H9 (cell line): ENCODE measurements at regions not wholly inside any gene's neighbourhood (a gene's known extent, or its start where the extent isn't known, plus 50 kb on each side); places are given as distances from the start of the nearest gene placed in this dataset.

Source experiments
- DNase-seq: peaks from one replicate; pipeline ENCODE4 v3.0.0-alpha.2; 2017
- H2AFZ ChIP-seq: one replicate; pipeline ENCODE4 v1.6.1; 2013; ENCODE audit warnings: mild to moderate bottlenecking, low read length, control low read depth, moderate library complexity
- H2AK5ac ChIP-seq: 2 replicates; pipeline ENCODE4 v1.6.1; 2013; ENCODE audit warnings: low read length, control low read depth, mixed read lengths; ENCODE audit not compliant: insufficient read length
- H2BK120ac ChIP-seq: one replicate; pipeline ENCODE4 v1.6.1; 2013; ENCODE audit warnings: low read depth, mild to moderate bottlenecking, low read length, control low read depth, inconsistent platforms; ENCODE audit not compliant: poor library complexity, severe bottlenecking
- H2BK12ac ChIP-seq: 2 replicates; pipeline ENCODE4 v1.6.1; 2013; ENCODE audit warnings: low read length, control low read depth, mixed read lengths, low read depth; ENCODE audit not compliant: insufficient read length
- H2BK15ac ChIP-seq: 2 replicates; pipeline ENCODE4 v1.6.1; 2013; ENCODE audit warnings: low read depth, low read length, control low read depth
- H2BK20ac ChIP-seq: one replicate; pipeline ENCODE4 v1.6.1; 2013; ENCODE audit warnings: low read depth, mild to moderate bottlenecking, low read length, control low read depth, inconsistent platforms; ENCODE audit not compliant: poor library complexity, severe bottlenecking
- H2BK5ac ChIP-seq: 2 replicates; pipeline ENCODE4 v1.6.1; 2013; ENCODE audit warnings: low read length, control low read depth, mixed read lengths; ENCODE audit not compliant: insufficient read length
- H3K14ac ChIP-seq: 2 replicates; pipeline ENCODE4 v1.6.1; 2013; ENCODE audit warnings: low read length, control low read depth; ENCODE audit not compliant: insufficient read depth
- H3K18ac ChIP-seq: 2 replicates; pipeline ENCODE4 v1.6.1; 2013; ENCODE audit warnings: low read depth, mild to moderate bottlenecking, mixed read lengths, low read length, control low read depth; ENCODE audit not compliant: insufficient read length
- H3K23ac ChIP-seq: 2 replicates; pipeline ENCODE4 v1.6.1; 2013; ENCODE audit warnings: low read length, control low read depth, mixed read lengths, low read depth; ENCODE audit not compliant: insufficient read length
- H3K23me2 ChIP-seq: 2 replicates; pipeline ENCODE4 v1.6.1; 2013; ENCODE audit warnings: low read depth, mild to moderate bottlenecking, mixed read lengths, low read length, control low read depth; ENCODE audit not compliant: insufficient read length, poor library complexity, severe bottlenecking
- H3K27ac ChIP-seq: 2 replicates; pipeline ENCODE4 v1.5.1; 2013; ENCODE audit warnings: low read length, control low read depth, mixed read lengths, low read depth; ENCODE audit not compliant: insufficient read length
- H3K27me3 ChIP-seq: 2 replicates; pipeline ENCODE4 v1.6.1; 2013; ENCODE audit warnings: low read length, control low read depth, inconsistent platforms; ENCODE audit not compliant: insufficient read depth
- H3K4ac ChIP-seq: 2 replicates; pipeline ENCODE4 v1.6.1; 2013; ENCODE audit warnings: low read depth, mild to moderate bottlenecking, control low read depth, inconsistent platforms, low read length, moderate library complexity
- H3K4me1 ChIP-seq: 2 replicates; pipeline ENCODE4 v1.6.1; 2013; ENCODE audit warnings: low read length, control low read depth, inconsistent platforms; ENCODE audit not compliant: insufficient read depth
- H3K4me2 ChIP-seq: 2 replicates; pipeline ENCODE4 v1.6.1; 2013; ENCODE audit warnings: low read length, control low read depth, mixed read lengths; ENCODE audit not compliant: insufficient read length, insufficient read depth
- H3K56ac ChIP-seq: 2 replicates; pipeline ENCODE4 v1.6.1; 2013; ENCODE audit warnings: low read depth, mild to moderate bottlenecking, mixed read lengths, low read length, control low read depth; ENCODE audit not compliant: insufficient read length
- H3K79me1 ChIP-seq: 2 replicates; pipeline ENCODE4 v1.6.1; 2013; ENCODE audit warnings: low read depth, mild to moderate bottlenecking, moderate library complexity, low read length, control low read depth, inconsistent platforms; ENCODE audit not compliant: insufficient read depth, poor library complexity, severe bottlenecking
- H3K79me2 ChIP-seq: 2 replicates; pipeline ENCODE4 v1.6.1; 2013; ENCODE audit warnings: low read length, control low read depth, inconsistent platforms; ENCODE audit not compliant: insufficient read depth
- H3K9ac ChIP-seq: 2 replicates; pipeline ENCODE4 v1.6.1; 2013; ENCODE audit warnings: low read length, control low read depth, mixed read lengths; ENCODE audit not compliant: insufficient read length; ENCODE audit errors: extremely low read depth
- H3K9me3 ChIP-seq: one replicate; pipeline ENCODE4 v1.6.1; 2013; ENCODE audit warnings: low read depth, low read length, inconsistent platforms; ENCODE audit not compliant: control insufficient read depth
- H3T11ph ChIP-seq: one replicate; pipeline ENCODE4 v1.6.1; 2013; ENCODE audit warnings: mild to moderate bottlenecking, low read length, control low read depth, inconsistent platforms
- H4K20me1 ChIP-seq: one replicate; pipeline ENCODE4 v1.6.1; 2013; ENCODE audit not compliant: control insufficient read depth, insufficient read length, insufficient read depth
- H4K5ac ChIP-seq: 2 replicates; pipeline ENCODE4 v1.6.1; 2013; ENCODE audit warnings: low read depth, mild to moderate bottlenecking, mixed read lengths, low read length, control low read depth; ENCODE audit not compliant: insufficient read length
- H4K8ac ChIP-seq: replicated peaks from 2 replicates; pipeline ENCODE4 v1.6.1; 2013; ENCODE audit warnings: low read length, control low read depth, mixed read lengths, low read depth; ENCODE audit not compliant: insufficient read length
- H4K91ac ChIP-seq: 2 replicates; pipeline ENCODE4 v1.6.1; 2013; ENCODE audit warnings: low read depth, mild to moderate bottlenecking, moderate library complexity, mixed read lengths, low read length, control low read depth; ENCODE audit not compliant: insufficient read length
- H3K27ac Mint-ChIP-seq, 3 experiments: 2 replicates in 2 of 3; 3 replicates in 1 of 3; pipeline ENCODE4 v1.8.0; 2020 to 2021; ENCODE audit warnings: mixed read lengths in 3 of 3, mild to moderate bottlenecking in 1 of 3, moderate library complexity in 1 of 3
- H3K27me3 Mint-ChIP-seq: 2 replicates; pipeline ENCODE4 v1.8.0; 2021; ENCODE audit warnings: low read depth, mild to moderate bottlenecking, moderate library complexity, mixed read lengths
- H3K36me3 Mint-ChIP-seq, 3 experiments: 2 replicates in 2 of 3; 3 replicates in 1 of 3; pipeline ENCODE4 v1.8.0; 2020 to 2021; ENCODE audit warnings: low read depth in 3 of 3, mixed read lengths in 3 of 3; ENCODE audit not compliant: insufficient read depth in 1 of 3
- H3K4me1 Mint-ChIP-seq, 2 experiments: 2 replicates each; pipeline ENCODE4 v1.8.0; 2020; ENCODE audit warnings: mixed read lengths in 2 of 2
- H3K4me3 Mint-ChIP-seq, 2 experiments: 2 replicates in 1 of 2; 3 replicates in 1 of 2; pipeline ENCODE4 v1.8.0; 2020 to 2021; ENCODE audit warnings: mild to moderate bottlenecking in 2 of 2, mixed read lengths in 2 of 2, moderate library complexity in 1 of 2
- H3K9me3 Mint-ChIP-seq, 2 experiments: 2 replicates in 1 of 2; 3 replicates in 1 of 2; pipeline ENCODE4 v1.8.0; 2020; ENCODE audit warnings: mild to moderate bottlenecking in 2 of 2, mixed read lengths in 2 of 2, moderate library complexity in 1 of 2
- WGBS: extraction: QIAGEN DNeasy Blood & Tissue Kit; methylation state at CpG from one replicate; pipeline ENCODE4 v1.1.7; 2013; ENCODE audit warnings: missing lambda C conversion rate, low lambda C conversion rate, mixed read lengths; ENCODE audit not compliant: insufficient read length; ENCODE audit errors: extremely low coverage; 5-methylcytosine and 5-hydroxymethylcytosine counted together
- TF ChIP-seq, protein P1 (sequence below): fragments of 200-600 bp; sonication (generic); conservative IDR thresholded peaks from 3 replicates; pipeline ENCODE4 v1.8.0; 2021; ENCODE audit warnings: antibody characterized with exemption, mild to moderate bottlenecking

DNA sequence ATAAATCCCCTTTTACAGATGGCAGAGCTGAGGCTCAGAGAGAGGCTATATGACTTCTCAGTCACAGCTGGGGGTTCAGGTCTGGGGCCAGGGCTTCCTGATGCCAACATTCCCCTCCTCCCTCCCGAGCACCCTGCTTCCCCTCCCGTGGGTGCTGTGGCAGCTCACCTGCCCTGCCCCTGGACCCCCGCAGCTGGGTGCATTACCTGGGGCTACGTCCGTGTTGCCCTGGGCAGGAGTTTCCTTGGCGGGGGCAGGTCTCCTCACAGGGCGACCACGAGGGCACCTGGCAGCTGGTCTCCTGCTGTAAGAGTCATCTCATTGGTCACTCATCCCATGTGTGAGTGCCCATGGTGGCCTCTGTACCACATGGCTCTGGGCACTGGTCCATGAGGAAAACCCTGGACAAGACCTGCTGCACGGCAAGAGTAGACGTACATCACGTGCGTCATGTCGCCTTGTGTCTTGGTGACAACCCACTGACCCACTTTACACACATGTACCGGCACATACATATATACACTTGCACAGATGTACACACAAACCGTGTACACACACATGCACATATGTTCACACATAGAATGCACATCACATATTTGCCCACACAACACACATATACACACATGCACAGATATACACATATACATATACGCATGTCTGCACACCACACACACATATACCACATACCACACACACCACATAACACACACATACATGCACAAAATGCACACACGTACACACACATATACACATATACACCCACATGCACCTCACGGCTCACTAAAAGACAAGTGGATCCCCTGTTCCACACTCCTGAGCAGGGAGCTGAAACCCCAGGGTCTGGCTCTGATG lies 134.0 kb downstream of the FOXL1 start:
- no peak overlapping the region for H3K4me3 Mint-ChIP-seq
- peaks cover 10 to 13% of the 10 kb centered on the region in 2 experiments for H3K4me1 Mint-ChIP-seq

More for the DNA sequence above, 134.0 kb downstream of the FOXL1 start:
- Mint-ChIP-seq H3K9me3 (peaks cover 0 to 3% of the 10 kb centered on the region in 2 experiments; a peak in 1 of 5 replicates), H3K27ac (no peak overlapping the region), H3K27me3 (peaks cover 11% of the 10 kb centered on the region), H3K36me3 (no peaks in the 10 kb centered on the region)
- no CpG with 5 or more reads among the region's 18 CpGs for WGBS
- Histone ChIP-seq H3T11ph (no peak overlapping the region), H2BK12ac (no peak overlapping the region), H3K23me2 (no peaks in the 10 kb centered on the region), H3K56ac (no peak overlapping the region), H3K18ac (no peak overlapping the region), H3K27ac (no peak overlapping the region), H2BK20ac (no peak overlapping the region), H3K79me2 (no peaks in the 10 kb centered on the region), H3K4me1 (no peaks in the 10 kb centered on the region), H4K5ac (no peak overlapping the region), H4K20me1 (no peaks in the 10 kb centered on the region), H3K4me2 (no peak overlapping the region), H4K91ac (no peak overlapping the region), H4K8ac (no peak overlapping the region), H2BK15ac (no peak overlapping the region), H2BK5ac (no peak overlapping the region), H3K9me3 (no peaks in the 10 kb centered on the region), H3K9ac (no peak overlapping the region), H3K27me3 (no peaks in the 10 kb centered on the region), H3K79me1 (no peaks in the 10 kb centered on the region), H2AFZ (no peak overlapping the region), H3K23ac (no peak overlapping the region), H3K4ac (no peak overlapping the region), H3K14ac (no peak overlapping the region; the same call in 1 of the 2 replicates), H2BK120ac (no peak overlapping the region), H2AK5ac (no peak overlapping the region)
- no peak for DNase-seq
- TF ChIP-seq, protein P1, sequence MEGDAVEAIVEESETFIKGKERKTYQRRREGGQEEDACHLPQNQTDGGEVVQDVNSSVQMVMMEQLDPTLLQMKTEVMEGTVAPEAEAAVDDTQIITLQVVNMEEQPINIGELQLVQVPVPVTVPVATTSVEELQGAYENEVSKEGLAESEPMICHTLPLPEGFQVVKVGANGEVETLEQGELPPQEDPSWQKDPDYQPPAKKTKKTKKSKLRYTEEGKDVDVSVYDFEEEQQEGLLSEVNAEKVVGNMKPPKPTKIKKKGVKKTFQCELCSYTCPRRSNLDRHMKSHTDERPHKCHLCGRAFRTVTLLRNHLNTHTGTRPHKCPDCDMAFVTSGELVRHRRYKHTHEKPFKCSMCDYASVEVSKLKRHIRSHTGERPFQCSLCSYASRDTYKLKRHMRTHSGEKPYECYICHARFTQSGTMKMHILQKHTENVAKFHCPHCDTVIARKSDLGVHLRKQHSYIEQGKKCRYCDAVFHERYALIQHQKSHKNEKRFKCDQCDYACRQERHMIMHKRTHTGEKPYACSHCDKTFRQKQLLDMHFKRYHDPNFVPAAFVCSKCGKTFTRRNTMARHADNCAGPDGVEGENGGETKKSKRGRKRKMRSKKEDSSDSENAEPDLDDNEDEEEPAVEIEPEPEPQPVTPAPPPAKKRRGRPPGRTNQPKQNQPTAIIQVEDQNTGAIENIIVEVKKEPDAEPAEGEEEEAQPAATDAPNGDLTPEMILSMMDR = no peak
